HTR-8/SVneo (cell line): ENCODE measurements at regions not wholly inside any gene's neighbourhood (a gene's known extent, or its start where the extent isn't known, plus 50 kb on each side); places are given as distances from the start of the nearest gene placed in this dataset.

Source experiments
- DNase-seq: peaks from one replicate; pipeline ENCODE4 v3.0.0; 2011; ENCODE audit warnings: low spot score, mixed read lengths; ENCODE audit not compliant: insufficient read length
- FAIRE-seq: peaks from 2 replicates; lab custom pipeline; 2011; peaks lifted over from hg19 to GRCh38; lab: Jason Lieb, UNC

DNA sequence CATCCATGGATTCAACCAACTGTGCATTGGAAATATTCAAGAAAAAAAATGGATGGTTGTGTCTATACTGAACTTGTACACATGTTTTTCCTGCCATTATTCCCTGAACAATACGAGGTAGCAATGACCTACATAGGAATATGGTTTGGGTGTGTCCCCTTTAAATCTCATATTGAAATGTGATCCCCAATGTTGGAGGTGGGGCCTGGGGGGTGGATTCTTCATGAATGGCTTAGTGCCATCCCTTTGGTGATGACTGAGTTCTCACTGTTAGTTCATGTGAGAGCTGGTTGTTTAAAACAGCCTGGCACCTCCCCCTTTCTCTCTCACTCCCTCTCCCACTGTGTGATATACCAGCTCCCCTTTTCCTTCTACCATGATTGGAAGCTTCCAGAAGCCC, 139.8 kb upstream of the BACH2 start:
- DNase-seq (no peak), FAIRE-seq (no peak)

DNA sequence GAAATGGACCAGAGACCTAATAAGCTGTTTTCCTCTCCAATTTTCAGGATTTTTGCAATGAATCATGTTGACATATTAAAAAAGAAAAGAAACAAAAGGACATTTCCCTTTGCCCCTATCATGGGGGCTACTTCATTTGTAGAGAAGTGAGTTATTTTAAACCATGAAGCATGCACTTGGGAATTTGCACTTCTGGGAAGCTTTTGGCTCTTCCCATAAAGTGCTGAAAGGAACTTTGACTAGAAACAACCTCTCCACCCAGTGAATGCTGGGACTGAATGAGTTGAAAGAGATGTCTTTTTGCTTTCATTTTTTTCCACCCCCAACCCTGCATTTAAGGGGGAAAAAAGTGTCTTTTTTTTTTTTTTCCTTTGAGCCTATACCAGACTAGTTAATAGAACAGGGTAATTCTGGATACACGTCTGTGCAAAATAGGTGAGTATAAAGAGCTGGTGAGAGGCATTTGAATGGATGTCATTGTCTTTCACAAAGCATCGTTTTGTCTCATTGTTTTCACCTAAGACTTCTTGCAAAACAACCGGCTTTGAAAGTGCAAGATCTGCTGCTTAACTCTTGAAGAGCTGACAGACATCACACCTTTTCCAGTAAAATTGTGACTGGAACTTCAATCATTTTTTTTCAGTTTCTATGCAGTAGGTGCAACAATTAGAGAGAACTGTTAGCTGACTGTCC, 138.7 kb upstream of the BACH2 start:
- no peak for DNase-seq
- FAIRE-seq = no peak

DNA sequence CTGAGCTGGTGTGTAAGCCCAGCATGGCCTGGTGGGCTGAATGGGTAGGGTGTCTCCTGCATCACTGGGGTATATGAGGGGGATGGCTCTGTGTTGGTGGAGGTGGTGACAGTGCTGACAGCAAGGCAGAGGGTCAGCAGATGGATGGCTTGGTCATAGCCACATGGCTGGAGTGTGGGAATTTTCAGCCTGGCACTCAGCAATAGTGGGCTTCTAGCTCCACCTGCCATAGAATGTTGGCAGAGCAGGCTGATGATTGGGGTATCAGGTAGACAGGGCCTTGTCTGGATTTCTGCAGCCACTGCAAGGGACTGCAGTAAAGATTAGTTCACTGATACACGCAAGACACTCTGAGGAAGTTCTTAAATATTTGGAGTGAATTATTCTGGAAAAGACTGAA, 137.5 kb upstream of the BACH2 start:
- FAIRE-seq (peak; percentile 68), DNase-seq (no peak)

DNA sequence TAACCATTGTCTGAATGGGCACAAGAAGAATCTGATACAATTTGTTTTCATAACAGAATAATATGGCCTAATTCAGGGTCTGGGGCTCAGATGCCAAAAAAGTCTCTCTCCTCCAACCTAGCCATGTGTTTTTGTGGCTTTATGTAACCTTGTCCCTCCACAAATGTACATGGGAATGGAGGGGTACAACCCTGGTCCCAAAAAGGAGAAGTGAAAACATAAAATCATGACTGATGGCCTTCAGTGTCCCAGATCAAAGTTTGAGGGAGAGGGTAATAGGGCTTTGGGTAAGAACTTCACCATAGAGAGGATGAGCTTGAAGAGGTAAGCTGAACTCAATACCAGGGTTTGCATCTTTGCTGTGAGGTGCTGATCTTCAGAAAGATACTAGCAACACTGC, 136.3 kb upstream of the BACH2 start:
- DNase-seq = no peak
- FAIRE-seq = no peak

DNA sequence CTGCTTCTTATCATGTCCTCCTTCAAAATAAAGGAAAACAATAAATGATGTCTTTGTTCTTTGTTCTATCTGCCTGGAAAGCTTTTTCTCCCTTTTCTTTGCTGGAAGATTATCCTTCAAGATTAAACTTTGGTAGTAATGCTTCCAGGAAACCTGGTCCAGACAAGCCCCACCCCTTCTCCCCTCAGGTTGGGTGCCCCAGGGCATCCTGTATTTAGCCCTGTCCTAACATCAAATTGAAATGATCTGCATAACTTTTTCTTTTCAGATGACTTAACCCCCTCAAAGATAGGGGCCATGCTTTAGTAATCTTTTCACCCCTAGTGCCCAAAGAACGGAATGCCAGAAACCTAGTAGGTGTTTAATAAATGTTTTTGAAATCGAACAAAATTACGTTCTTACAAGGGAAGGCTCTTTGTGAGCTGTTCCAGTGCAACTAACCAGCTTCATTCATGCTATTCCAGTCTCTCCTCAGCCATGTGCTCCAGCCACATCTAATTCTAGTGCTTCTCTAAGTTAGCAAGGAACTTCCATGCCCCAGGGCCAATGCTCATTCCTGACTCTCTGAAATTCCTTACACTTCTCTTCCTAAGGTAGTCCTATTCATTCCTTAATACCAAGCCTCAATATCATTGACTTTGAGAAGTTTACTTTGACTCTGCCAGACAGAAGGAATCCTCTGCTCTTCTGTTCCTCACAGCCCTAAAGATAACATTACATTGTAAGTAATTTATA, 135.6 kb upstream of the BACH2 start:
- DNase-seq (no peak), FAIRE-seq (no peak)

DNA sequence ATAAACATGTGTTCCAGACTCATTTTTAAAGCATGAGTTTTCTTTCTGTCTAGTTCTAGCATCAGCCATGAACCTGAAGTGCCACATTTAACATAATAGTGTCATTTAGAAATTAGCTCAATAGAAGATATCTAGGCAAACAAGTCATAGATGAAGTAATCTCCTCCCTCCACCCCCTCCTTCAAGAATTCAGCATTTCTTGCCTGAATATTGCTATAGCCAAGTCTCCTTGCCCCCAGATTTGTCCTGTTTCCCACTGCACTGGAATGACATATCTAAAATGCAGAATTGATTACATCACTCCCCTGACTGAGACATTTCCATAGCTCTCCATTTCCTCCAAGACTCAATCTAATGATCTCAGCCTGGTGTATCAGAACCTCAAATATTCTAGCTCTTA, 134.9 kb upstream of the BACH2 start:
- FAIRE-seq (no peak), DNase-seq (no peak)

DNA sequence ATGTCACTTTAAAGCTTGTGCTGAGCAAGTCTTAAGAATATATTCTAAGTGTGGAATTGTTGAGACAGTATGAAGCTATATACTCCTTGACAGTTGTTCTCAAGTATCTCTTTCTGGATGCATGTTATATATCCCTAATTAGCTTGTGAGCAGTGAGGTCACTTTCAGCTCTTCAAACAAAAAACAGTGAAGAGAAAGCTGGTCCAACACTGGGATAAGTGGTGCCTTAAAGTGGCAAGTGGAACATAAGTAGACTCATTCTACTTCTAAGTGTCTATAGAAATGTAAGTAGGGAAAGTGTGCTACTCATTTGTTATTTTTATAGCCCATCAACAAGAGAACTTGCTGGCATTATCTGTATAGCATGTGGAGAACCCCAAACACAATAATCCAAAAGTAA, 133.1 kb upstream of the BACH2 start:
- DNase-seq (no peak), FAIRE-seq (no peak)

DNA sequence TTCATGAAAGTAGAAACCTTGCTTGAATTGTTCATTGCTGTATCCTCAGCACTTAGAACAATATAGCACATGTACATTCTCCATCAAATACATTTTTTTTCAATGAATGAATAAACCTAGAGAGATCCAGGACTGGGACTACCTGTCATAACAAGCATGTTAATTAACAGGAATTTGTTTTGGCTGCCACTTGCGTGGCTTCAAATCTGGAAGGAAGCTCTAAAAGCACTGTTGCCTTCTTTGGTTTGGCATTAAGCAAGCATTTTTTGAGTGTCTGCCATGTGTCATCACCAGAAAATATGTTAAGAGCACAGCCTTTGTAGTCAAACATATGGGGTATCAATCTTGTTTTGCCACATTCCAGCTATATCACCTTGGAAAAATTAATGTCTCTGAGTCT, 131.9 kb upstream of the BACH2 start:
- no peak for DNase-seq
- no peak for FAIRE-seq

DNA sequence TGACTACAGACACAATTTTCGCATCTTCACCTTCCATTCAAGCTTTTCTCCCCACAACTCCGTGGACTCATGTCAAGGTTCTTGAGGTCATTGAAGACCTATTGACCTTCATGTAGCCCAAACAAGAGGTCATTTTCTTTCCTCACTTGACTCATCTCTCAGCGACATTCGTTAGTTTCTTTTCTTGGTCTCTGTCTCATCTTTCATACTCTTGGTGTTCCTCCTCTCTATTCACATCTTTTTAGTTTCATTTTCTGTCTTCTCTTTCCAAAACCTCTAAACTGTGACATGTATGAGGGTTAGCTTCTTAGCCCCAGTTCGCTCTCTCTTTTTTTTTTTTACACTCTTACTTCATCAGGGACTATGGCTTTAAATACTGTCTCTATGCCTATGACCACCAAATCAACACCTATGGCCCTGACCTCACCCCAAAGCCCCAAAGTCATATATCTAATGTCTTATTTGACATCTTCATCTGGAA, 128.6 kb upstream of the BACH2 start:
- FAIRE-seq (no peak), DNase-seq (no peak)

DNA sequence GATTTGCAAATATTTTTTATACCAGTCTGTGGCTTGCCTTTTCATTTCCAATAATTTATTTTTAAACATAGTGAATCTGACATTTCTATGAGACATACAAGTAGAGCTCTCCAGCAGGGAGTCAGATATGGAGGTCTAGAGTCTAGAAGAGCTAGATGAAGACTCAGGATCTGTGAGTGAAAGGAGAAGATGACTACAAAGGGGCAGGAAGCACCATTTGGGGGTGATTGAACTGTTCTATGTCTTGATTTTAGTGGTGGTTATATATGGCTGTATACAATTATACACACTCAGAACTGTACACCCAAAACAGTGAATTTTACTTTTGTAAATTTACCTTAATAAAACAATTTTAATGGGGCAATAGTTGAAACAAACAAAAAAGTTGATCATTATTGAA, 127.9 kb upstream of the BACH2 start:
- FAIRE-seq (no peak), DNase-seq (no peak)

DNA sequence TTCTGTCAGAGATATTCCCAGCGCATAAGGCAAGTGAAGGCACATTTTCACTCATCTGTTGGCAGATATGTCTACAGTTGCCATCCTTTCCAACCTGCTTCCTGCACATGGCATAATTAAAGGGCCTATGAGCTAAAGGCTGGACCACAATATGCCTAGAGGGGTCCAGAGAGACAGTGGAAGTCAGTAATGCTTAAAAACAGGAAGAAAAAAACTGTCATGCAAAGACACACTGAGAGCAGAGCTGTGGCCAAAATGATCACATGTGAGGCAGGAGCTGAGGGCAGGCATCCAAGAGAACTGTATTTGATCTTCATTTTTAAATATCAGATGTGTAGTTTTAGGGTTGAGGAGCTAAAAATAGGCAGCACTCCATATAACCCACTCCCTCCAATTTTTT, 125.0 kb upstream of the BACH2 start:
- FAIRE-seq (no peak), DNase-seq (no peak)

DNA sequence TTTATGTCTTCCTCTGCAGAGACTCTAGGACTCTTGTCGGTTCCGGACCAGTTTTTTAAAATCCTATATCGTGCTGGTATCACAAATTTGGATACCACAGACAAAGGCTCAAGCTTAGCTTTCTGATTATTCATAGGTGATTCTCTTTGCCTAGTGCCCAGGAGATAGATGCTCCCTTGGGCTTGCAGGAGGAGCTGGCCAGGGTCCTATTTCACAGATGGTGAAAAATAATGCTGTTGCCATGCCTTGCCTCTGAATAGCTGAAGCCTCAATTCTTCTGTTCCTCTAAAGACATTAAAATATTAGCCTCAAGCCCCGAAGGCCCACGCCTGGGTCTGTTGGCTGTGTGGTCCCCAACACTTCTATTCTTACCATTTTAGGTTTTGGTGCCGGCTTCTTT, 123.9 kb upstream of the BACH2 start:
- no peak for DNase-seq
- no peak for FAIRE-seq

DNA sequence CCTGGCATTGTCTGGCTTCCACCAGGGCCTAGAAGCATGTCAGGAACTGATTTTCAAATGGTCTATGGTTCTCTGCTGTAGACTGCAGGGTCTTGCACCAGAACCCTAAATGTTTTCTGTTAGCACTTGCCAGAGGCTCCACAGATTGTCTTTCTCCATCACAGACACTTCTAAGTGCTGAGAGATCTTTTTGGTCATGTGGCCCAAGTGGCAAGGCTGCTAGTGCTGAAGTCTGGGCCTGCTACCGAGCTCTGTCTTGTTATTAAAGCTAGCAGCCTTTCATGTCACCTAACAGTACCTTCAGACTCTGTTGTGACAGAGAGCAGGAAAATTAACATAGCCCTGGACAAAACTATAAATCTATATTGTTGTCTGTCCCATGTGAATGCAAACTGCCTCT, 120.7 kb upstream of the BACH2 start:
- no peak for FAIRE-seq
- no peak for DNase-seq

DNA sequence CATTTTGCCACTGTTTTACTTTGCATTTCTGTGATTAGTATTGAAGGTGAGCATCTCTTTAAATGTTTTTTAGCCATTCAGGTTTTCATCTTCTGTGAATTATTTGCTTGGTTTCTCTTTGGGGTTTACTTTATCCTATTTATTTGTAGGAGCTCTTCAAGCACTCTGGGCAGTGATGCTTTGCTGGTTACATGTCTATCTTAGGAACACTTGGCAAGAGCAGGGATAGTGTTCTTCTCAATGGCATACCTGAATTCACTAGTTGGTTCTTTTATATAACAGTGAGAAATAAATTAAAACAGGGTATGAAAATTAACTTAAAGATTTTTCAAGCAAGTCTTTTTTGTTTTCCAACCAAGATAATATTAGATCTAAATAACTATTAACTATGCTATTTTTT, 119.7 kb upstream of the BACH2 start:
- FAIRE-seq (no peak), DNase-seq (no peak)

DNA sequence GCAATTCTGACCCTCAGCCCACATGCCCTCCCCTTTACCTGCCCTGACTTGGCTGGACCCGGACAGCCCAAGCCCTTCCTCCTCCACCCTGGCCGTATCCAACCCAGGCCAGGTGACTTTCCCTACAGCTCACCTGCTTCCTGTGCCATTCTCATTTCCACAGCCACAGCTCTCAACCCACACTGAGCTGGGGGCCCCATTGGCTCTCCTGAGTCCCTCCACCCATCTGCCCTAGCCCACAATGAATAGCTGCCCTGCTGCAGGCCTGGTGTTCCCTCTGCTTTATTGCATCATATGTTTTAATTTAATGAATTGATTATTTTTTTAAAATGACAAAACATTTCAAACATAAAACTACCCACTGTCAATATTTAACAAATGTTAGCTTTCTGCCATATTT, 118.5 kb upstream of the BACH2 start:
- FAIRE-seq (no peak), DNase-seq (no peak)

DNA sequence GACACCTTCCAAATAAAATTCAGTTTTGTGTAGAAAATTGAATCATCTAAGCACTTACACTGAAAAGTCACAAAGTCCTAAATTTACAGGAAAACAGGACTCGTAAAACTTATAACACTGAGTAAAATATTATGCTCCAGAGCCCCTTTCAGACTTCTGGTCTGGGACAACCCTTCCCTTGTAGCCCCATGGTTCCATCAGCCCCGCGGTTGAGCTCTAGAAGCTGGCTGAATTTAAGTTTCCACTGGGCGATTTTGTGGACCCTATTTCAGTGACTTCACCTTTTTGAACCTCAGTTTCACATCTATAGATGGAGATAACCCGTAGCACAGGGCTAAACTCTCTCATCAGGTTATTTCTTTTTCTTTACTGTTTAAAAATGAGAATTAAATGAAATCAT, 117.7 kb upstream of the BACH2 start:
- no peak for FAIRE-seq
- DNase-seq = no peak

DNA sequence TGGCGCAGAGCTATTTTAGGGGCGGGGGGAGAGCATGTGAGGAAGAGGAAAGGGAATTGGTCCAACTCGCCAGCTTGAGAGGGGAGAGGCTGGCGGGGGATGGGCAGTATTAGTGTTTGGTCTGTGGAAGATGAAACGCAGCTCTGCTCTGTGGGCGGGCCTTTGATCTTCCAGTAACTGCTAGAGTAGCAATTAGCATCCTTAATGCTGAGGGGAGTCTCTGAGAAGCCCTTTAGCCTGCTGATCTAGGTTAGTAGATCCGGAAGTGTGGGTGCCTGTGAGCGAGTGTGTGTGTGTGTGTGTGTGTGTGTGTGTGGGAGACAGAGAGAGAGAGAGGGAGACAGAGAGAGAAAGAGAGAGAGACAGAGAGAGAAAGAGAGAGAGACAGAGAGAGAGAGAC, 117.2 kb upstream of the BACH2 start:
- DNase-seq = no peak
- FAIRE-seq = no peak

DNA sequence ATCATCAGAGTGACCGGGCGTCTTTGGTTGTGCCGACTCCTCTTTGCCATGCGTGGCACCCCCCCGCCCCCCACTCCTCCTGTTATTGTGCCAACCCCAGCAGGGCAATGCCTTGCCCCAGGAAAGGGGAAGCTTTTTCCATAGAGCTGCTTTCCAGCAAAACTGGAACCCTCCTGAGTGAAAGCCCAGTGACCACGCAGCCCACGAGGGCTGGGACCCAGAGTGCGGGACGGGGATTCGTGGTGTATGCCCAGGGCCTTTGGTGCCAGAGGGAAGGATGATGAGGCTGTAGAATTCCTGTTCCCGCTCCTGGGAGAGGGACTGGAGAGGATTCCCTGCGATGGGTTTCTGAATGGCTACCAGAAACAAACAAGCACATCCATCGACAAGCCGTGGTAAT, 116.8 kb upstream of the BACH2 start:
- DNase-seq (no peak), FAIRE-seq (no peak)

DNA sequence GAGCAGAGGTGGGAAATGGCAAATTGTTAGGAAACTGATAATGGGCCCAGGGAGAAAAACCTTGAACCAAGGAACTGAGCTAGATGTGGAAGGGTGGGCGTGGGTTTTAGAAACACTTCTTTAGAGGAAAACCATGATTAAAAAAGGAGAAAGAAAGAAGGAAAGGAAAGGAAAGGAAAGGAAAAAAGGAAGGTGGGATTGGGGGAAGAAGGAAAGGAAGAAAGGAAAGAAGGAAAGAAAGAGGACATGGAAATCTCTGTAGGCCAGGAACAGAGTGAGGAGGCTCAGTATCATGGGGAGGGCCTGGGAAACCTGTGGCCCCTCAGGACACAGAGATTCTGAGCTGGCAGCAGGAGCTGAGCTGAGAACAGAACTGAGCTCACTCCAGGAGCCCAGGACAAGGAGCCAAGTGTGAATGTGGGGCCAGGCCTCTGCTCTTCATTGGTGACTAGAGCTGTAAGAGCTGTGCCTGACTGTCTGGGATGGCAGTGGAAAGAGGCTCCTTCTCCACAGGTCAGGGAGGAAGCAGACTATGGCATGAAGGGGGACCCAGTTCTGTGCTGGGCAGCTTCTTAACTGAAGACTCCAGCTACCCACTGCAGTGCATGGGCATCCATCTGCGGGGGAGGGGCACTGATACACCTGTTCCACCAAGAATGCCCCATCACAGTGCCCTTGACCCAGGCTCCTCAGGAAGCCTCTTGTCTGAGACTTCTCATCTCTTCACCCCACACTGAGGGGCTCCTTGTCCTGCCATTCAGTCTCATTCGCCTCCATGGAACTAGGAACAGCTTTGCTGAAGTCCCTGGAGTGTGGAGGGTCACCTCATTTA, 116.1 kb upstream of the BACH2 start:
- FAIRE-seq = no peak
- no peak for DNase-seq

DNA sequence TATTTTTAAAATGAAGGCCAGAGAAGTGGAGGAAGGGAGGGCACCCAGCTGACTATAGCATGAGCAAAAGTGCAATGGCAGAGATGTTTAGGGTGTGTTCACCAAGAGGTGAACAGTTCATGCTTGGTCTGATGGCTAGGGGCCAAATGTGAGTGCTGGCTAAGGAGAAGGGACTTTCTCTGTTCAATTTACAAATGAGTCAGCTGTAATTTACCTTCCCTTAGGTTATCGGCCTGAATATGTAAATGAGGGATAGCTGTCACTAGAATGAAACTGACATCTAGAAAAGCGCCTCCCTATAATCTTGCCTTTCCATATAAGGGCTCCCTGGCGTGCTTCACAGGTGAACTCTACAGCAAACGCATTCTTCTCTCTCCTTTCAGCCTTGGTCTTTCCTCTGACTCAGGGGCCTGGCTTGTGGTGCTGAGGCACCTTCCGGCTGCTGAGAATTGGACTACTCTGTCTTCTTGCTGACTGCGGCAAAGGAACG, 114.7 kb upstream of the BACH2 start:
- peak; percentile 29 for DNase-seq
- no peak for FAIRE-seq

DNA sequence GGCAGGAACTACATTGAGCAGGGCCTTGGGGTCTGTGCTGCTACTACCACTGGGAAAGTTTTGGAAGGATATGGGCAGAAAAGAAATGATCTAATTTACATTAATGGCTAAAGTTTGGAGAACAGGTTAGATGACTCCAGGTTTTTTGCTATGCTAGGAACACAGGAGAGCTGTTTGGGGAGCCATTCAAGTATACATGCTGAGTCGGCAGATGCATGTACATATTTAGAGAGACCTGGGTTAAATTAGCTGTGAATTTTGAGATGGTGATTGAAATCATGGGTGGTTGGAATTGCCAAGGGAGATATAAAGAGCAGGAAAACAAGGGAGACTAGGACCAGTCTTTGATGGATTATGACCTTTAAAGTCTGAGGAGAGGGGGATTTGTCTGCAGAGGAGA, 113.1 kb upstream of the BACH2 start:
- no peak for DNase-seq
- no peak for FAIRE-seq
